ENCODE measurements at regions not wholly inside any gene's neighbourhood (a gene's known extent, or its start where the extent isn't known, plus 50 kb on each side); places are given as distances from the start of the nearest gene placed in this dataset.

GRCh38 chr7:67593794-67594193 lies 597.2 kb downstream of the TYW1 start:
- H2AK5ac ChIP-seq (ENCODE audit: low read depth, low read length): no peak overlapping the region
- no peak overlapping the region for H3K4ac ChIP-seq (ENCODE audit: low read depth, low read length)
- CTCF ChIA-PET: no interaction called here
- H3K27me3 ChIP-seq (ENCODE audit: control insufficient read depth, insufficient read depth, low read length): no peaks in the 10 kb centered on the region
- POLR2A ChIA-PET (ENCODE audit: unreplicated experiment): no interaction called here
- H3K18ac ChIP-seq (ENCODE audit: low read depth, low read length): no peak overlapping the region
- BruUV-seq (replicated peaks): no TSS peak
- no peaks in the 10 kb centered on the region for H4K20me1 ChIP-seq (ENCODE audit: insufficient read depth, low read length)
- TF ChIP-seq RFX5 (IDR thresholded peaks at IDR 0.05; ENCODE audit: low read depth, low read length) (no peak), MAFK (IDR thresholded peaks at IDR 0.05; ENCODE audit: low read depth, low read length) (no peak), CTCF (conservative IDR thresholded peaks at IDR 0.05; ENCODE audit: low read depth, low read length) (no peak), FOS (IDR thresholded peaks at IDR 0.05; ENCODE audit: low read depth, low read length) (no peak), ELK1 (IDR thresholded peaks at IDR 0.05; ENCODE audit: borderline replicate concordance, low read depth, low read length) (no peak), BHLHE40 (IDR thresholded peaks at IDR 0.05; ENCODE audit: low read depth, low read length) (no peak), CHD1 (IDR thresholded peaks at IDR 0.05; ENCODE audit: low read depth, low read length) (no peak), SMC3 (IDR thresholded peaks at IDR 0.05; ENCODE audit: low read depth, low read length) (no peak), MXI1 (IDR thresholded peaks at IDR 0.05; ENCODE audit: borderline replicate concordance, low read depth, low read length) (no peak), MAZ (IDR thresholded peaks at IDR 0.05; ENCODE audit: borderline replicate concordance, low read depth, low read length) (no peak), USF2 (IDR thresholded peaks at IDR 0.05; ENCODE audit: low read depth, low read length) (no peak), RAD21 (IDR thresholded peaks at IDR 0.05; ENCODE audit: low read length) (no peak), NFE2L2 (IDR thresholded peaks at IDR 0.05; ENCODE audit: low read depth, low read length) (no peak), RCOR1 (IDR thresholded peaks at IDR 0.05; ENCODE audit: insufficient replicate concordance, low read length) (no peak), POLR2A (IDR thresholded peaks at IDR 0.05; ENCODE audit: low read depth, low read length) (no peak), CEBPB (IDR thresholded peaks at IDR 0.05; ENCODE audit: low read depth, low read length) (no peak)
- no peak overlapping the region for H3K56ac ChIP-seq (ENCODE audit: extremely low read depth, insufficient read depth, low read length)
- no peak overlapping the region for H3K4me3 ChIP-seq (ENCODE audit: insufficient read depth, low read depth, low read length)
- ATAC-seq (ENCODE audit: low read depth) (no peak), DNase-seq (no peak)
- no peak overlapping the region for H2BK5ac ChIP-seq (ENCODE audit: low read depth, low read length, poor library complexity, severe bottlenecking)
- no peak overlapping the region for H3K23ac ChIP-seq (ENCODE audit: low read depth, low read length)
- no peak overlapping the region for H4K8ac ChIP-seq (ENCODE audit: low read depth in 2 of 2, low read length in 2 of 2)
- intact Hi-C loops (cut with micrococcal nuclease): no loop called here
- no peak overlapping the region for H3K9ac ChIP-seq (ENCODE audit: low read depth, low read length)
- dilution Hi-C loops (cut with HindIII; ENCODE audit: low sequenced_read_pairs, unreplicated experiment): no loop called here
- no peak overlapping the region for H4K91ac ChIP-seq (ENCODE audit: insufficient read depth, low read depth, low read length)
- H3K4me1 ChIP-seq (ENCODE audit: control insufficient read depth, insufficient read depth, low read length): no peaks in the 10 kb centered on the region
- H2AK9ac ChIP-seq (replicated peaks; ENCODE audit: low read depth, low read length, poor library complexity): no peak overlapping the region
- H3K36me3 ChIP-seq (ENCODE audit: control insufficient read depth, insufficient read depth, low read length): no peaks in the 10 kb centered on the region
- no peak overlapping the region for H2BK20ac ChIP-seq (ENCODE audit: low read depth, low read length)
- no peak overlapping the region for H2BK120ac ChIP-seq (ENCODE audit: low read depth, low read length)
- H3K9me1 ChIP-seq (ENCODE audit: insufficient read depth, low read length): no peaks in the 10 kb centered on the region
- no peak overlapping the region for H3K27ac ChIP-seq (ENCODE audit: insufficient read depth, low read length)
- no peak overlapping the region for H2AFZ ChIP-seq (replicated peaks; ENCODE audit: low read length, poor library complexity)
- no peak overlapping the region for H3K14ac ChIP-seq (replicated peaks; ENCODE audit: low read depth, low read length)
- no peak overlapping the region for H3K4me2 ChIP-seq (ENCODE audit: low read depth, low read length)
- no peaks in the 10 kb centered on the region for H3K79me1 ChIP-seq (ENCODE audit: low read depth in 1 of 2, low read length in 2 of 2)
- in situ Hi-C loops (cut with MboI; ENCODE audit: low sequenced_read_pairs): no loop called here
- no peak overlapping the region for H4K5ac ChIP-seq (ENCODE audit: low read depth, low read length)
- peaks cover 24% of the 10 kb centered on the region for H3K9me3 ChIP-seq (ENCODE audit: control insufficient read depth, insufficient read depth, low read length)
- 0% methylated on average over 1 of the region's 6 CpGs; no CpG with 5 or more reads in 1 of the 2 experiments for WGBS, 2 experiments (ENCODE audit: extremely low coverage in 2 of 2, insufficient read length in 1 of 2)
- no peak overlapping the region for H2BK15ac ChIP-seq (ENCODE audit: low read depth, low read length)

Measured in IMR-90 (cell line).